ENCODE measurements at regions not wholly inside any gene's neighbourhood (a gene's known extent, or its start where the extent isn't known, plus 50 kb on each side); places are given as distances from the start of the nearest gene placed in this dataset.
A peak's percentile ranks its signal among the peaks of the same experiment; 100 is the strongest.

DNA sequence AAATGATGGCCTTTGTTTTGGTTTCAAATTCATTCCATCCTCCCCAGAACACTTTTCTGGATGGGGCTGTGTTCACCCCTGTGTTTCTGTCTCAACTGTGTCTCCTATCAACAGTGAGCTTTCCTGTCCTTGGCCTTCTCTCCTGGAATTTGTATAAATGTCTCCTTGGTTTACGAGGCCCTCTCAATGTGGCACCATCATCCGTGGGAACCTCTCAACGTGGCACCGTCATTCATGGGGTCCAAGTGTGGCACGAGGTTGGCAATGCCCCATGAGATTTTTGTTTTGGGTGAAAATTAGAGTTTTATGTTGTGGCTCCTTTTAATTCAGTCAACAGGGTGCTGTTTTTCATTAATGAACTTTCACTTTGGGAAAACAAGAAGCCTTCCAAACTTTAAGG is 280.7 kb upstream of the SALL3 start:
- DNase-seq: no peak

DNA sequence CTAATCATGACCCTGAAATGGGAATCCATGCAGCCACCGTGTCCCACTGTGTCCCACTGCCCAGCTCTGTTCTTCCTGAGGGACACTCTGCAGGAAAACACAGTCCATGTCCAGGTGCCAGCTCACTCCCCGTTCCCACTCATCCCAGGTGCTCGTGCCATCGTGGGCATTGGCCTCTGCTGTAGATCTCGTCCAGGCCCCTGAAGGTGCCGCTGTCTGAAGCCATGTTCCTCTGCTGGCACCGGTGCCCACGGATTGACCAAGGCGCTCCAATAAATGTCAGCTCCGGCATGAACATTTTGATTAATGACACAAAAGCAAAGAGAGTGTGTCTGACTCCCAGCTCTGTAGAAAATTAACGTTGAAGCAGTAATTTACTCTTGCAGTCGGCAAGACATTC is 280.1 kb upstream of the SALL3 start:
- DNase-seq: no peak

DNA sequence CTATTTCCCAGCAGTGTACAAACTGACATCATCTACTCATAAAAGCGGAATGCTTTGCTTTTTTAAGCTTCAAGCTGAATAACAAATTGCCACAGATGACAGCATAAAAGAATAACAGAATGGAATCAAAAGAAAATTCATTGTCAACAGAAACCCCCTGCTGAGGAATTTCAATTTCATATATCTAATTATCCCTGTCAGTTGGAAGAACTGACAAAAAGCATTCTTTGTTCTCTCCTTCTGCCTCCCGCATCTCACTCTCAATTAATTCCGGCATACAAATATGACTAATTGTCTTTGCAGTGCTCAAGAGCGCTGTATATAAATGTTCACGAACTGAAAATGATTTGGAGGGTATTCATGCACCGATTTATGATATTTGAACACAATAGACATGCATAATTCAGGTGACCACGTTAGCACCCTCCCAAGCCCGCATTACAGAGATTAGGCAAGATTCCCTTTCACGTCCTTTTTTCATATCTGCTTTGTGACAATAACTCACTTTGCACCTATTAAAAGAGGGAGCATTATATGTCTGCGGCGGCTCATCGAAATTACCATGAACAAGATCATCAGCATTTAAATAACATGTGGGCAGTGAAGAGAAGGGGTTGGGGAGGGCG is 277.7 kb upstream of the SALL3 start:
- DNase-seq: no peak

DNA sequence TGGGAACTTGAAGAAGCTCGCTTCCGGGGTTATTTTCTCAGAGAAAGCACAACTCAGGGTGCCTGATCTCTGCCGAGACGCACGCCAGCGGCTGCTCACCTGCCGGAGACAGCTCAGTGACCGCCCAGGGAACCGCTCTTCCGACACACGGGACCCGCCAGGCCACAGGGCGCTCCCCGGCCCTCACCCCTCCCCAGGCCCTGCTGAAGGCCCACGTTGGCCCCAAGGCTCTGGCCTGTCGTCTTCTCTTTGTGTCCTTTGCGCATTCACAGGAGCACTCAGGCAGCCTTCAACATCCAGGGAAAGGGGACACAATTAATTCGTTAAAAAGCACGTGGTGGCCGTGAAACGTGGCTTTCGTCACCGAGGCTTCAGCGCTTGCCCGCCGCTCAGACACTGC is 276.3 kb upstream of the SALL3 start:
- DNase-seq: no peak

DNA sequence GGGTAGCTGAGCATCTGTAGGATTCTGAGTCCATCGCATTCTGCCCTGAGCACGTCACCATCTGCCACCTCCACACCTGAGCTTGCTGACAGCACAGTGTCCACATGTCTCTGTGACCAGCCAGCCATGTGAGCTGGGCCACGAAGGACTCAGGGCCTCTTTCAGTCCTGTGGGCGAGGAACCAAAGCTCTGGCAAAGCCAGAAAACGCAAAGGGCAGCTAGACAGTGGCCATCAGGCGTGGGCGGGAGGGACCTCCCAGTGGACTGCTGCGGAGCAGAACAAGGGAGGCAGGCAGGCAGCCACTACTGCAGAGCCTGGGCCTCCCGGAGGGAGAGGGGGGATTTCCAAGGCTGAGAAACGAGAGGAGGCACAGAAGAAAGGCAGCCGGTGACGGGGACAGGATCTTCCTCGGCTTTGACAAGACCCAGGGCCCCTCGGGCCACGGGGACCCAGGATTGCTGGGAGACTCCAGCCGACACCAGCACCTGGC is 274.6 kb upstream of the SALL3 start:
- DNase-seq: no peak

DNA sequence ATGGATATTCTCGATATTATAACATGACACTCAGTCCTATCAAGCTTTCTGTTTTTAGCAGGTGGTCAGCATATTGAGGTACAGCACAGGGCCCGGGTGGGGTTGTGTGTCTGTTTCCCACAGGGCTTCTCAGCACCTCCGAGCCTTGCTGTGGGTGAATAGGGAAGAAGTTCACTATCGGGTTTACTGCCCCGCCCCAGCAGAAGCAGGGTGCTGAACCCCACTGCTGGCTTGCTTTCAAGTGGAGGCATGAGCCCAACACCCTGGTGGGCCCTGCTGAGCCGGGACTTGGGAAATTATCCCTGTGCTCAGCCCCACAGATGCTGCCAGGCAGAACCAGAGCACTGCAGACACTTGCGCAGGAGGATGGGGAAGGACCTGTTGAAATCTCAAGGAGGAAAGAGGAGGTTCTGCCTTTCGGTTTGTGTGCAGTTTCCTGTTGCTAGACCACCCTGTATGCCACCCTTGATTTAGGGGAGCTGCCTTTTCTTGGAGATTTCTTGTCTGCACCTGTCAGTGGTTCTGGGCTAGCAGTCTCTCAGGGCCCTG is 270.3 kb upstream of the SALL3 start:
- DNase-seq: no peak

DNA sequence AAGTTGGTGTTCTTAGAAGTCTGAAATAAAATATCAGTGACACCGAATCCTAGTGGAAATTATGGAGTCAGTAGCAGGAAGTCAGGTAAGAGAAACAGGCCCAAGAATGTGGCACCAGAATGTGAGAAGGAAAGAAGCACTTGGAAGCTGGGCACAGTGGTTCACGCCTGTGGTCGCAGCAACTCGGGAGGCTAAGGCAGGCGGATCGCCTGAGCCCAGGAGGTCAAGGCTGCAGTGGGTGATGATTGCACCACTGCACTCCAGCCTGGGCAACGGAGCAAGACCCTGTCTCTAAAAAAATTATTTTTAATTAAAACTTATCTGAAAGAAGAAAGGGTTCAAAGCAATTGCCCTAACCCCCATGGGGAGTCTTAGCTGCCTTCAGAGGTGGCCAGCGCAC is 268.3 kb upstream of the SALL3 start:
- no peak for DNase-seq

DNA sequence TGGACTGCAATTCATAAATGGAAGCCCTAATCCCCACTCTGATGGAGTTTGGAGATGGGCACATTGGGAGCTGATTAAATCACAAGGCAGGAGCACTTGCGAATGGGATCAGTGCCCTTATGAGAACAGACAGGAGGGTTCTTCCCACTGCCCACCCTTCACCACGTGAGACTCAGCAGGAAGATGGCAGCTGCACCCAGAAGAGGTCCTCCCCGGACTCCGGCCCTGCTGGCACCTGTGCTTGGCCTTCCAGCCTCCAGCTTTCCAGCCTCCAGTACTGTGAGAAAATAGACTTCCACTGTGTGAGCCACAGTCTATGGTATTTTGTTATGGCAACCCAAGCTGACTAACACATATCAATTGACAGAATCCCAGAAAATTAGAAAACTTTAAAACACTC is 267.6 kb upstream of the SALL3 start:
- DNase-seq: no peak

DNA sequence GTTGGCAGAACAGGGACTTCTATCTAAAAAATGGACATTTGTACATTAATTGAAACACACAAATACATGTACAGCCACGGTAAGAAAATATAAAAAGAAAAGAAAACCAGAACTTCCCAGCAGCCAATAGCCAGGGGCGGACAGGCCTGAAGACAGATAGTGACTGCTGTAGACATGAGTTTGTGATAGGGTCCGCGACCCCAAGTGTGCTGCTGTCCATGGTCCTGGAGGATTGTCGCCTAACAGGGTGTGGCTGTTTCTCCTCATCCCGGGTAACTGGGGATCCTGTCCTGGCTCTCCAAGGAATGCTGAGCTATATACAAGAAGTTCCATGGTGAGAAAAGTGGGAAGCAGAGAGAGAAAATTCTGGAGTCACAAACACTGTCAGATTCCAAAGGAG is 266.5 kb upstream of the SALL3 start:
- DNase-seq: peak; percentile 33

DNA sequence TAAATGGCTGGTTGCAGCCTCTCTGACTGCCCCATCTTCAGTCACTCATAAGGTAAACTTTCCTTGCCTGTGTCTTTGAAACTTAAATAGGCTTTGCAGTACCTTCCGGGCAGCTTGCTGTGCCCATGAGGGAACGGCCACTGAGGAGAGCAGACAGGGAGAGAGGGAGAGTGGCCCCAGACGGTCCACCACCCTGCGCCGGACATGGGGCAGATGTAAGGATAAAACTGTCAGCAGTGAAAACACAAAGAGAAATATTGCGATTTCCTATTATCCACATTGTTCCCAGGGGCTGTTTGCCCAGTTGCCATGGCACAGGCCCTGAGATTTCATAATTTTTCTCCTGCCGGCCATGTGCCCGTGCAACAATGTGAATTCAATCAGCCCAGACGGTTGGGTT is 265.9 kb upstream of the SALL3 start:
- no peak for DNase-seq

DNA sequence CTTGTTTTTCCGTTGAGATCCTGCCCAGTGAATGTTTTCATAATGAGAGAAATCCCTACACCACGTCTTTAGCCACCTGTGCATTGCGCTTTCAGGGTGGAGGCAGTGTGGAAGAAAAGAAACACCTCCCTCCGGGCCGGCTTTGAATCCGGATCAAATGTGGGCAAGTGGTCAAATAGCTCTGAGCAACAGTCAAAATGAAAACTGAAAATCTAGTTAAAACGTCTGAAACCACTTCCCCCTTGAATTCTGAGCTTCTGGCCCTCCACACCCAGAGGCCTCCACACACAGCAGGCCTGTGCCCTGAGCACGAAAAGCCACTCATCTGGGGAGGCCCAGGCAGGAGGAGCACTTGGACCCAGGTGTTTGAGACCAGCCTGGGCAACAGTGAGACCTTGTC is 263.6 kb upstream of the SALL3 start:
- peak; percentile 11 for DNase-seq

DNA sequence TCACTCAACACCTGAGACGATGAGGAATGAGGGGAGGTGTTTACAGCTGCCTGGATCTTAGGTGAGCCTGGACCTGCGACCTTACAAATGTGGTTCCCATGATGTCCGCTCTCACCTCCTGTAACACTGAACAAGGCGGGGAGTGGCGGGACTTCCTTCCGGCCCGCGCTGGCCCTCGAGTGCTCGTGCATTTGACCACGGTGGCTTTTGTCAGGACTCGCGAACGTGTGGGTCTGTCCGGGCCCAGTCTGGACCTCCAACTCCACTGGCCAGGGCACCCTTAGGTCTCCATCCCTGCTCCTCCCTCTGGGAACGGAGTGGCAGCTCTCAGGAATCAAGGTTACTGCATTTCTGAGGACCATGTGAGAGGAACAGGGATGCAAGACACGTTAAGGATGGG is 263.0 kb upstream of the SALL3 start:
- no peak for DNase-seq

DNA sequence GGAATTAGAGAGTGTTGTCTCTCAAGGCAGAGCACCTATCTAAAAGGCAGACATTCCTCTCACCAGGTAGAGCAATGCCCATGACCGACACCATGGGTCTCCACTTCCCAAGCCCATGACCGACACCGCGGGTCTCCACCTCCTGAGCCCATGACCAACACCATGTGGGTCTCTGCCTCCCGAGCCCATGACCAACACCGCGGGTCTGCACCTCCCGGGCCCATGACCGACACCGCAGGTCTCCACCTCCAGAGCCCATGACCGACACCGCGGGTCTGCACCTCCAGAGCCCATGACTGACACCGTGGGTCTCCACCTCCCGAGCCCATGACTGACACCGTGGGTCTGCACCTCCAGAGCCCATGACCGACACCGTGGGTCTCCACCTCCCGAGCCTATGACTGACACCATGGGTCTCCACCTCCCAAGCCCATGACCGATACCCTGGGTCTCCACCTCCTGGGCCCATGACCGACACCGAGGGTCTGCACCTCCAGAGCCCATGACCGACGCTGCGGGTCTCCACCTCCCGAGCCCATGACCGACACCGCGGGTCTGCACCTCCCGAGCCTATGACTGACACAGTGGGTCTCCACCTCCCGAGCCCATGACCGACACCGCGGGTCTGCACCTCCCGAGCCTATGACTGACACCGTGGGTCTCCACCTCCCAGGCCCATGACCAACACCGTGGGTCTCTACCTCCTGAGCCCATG is 262.4 kb upstream of the SALL3 start:
- no peak for DNase-seq

DNA sequence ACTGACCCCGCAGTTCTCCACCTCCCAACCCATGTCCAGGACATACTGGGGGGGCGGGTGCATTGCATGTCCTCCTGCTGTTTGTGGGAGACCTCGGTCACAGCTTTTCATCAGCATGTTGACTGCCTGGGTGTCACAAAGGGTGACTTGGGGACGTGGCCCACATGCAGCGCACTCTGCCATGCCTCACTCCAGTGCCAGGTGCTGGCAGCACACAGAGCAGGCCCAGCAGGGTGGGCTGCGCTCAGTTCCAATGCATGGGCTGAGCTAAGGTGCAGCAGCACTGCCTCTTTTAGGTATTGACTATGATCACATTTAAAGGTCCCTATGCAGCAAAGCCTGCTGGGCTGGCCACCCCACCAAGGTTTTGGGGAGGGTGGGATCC is 261.9 kb upstream of the SALL3 start:
- no peak for DNase-seq

DNA sequence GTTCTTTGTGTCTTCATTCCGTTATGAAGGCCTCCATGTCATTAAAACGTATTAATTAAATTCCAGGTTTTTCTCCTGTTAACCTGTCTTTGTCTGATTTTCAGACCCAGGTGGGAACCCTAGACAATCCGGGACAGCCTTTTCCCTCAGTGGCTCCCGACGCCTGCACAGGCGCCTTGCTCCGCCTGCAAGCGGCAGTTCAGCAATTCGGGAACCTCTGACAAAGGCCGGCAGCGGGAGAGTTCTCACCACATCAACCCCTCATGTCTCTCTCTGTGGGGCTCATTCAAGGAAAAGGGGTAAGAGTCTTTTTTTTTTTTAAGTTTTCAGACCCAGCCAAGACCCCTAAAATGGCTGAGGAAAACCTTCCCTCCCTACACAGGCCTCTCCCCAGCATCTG is 259.8 kb upstream of the SALL3 start:
- no peak for DNase-seq

DNA sequence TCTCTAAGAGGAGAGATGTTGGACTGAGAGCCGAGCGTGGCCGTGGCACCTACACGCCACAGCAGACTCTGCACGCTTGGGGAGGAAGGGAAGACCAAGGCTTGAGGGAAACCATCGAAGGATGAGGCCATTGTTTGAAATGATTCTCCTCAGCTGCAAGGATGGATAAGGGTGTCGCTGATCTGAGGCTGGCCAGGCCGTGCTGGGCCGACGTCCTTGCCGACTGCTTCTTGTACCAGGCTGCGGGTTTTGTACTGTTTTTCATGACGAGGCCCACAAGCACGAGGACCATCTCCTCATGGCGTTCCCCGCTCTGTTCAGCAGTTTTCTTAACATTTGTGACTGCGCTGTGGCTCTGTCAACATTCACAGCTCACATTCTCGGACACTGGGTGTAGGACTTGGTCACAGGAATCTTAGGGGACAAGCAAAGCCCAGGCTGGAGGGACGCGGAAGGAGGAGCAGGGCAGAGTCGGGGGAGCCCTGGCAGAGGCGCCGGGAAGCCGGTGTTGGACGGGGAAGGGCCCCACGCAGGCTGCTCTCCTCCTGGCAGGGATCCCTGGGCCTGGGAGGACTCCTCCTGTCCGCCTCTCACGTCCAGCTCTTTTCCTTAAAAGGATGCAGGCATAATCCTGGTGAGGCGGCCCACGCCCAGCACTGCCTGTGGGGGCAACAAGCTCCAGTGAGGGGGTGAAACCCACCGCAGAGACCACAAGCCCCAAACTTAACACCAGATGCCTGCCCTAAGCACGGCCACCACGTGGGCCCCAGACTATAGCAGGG is 259.0 kb upstream of the SALL3 start:
- DNase-seq: no peak

DNA sequence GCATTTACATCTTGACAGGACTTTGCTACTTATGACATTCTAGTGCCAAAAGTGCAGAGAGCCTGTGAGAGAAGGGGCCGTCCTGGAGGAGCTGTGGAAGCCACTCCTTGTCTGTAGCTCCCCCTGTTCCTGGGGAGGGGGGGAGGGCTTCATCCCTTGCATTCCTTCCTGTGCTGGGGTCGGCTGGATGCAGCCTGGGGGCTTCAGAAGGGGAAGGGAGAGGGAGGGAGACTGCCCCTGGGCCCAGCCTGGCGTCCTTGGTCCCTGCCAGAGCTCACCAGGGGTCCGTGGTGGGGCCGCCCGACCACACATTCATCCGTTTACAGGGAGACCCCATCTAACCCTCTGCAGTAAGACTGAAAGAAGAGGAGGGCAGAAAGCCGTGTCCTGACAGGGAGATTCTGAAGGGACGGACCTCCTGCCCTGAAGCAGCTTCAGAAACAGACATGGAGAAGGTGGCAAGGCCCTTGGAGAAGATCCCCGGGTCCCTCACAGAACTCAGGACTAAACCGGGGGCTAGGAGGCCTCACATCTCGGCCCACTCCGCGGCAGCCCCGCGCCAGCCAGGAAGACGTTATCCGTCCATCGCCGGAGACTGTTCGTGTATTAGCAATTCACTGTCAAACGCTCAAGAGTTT is 258.3 kb upstream of the SALL3 start:
- DNase-seq: no peak

DNA sequence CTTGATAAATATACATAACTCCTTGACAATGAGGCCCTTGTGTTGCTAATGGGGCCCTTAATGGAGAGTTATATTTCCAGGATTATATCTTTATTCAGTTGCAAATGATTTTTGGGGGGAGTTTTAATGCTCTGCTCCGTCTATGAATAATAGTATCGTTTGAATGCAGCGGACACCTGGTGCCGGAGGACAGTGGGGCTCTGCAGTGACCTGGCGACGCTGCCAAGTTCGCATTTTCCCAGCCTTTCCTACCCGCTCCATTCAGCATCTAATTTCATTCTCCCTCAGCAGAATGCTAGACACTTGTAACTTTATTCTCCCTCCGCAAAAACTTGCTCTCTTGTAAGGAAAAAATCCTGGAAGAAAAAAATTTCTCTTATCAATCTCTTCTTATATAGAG is 257.6 kb upstream of the SALL3 start:
- DNase-seq: no peak

DNA sequence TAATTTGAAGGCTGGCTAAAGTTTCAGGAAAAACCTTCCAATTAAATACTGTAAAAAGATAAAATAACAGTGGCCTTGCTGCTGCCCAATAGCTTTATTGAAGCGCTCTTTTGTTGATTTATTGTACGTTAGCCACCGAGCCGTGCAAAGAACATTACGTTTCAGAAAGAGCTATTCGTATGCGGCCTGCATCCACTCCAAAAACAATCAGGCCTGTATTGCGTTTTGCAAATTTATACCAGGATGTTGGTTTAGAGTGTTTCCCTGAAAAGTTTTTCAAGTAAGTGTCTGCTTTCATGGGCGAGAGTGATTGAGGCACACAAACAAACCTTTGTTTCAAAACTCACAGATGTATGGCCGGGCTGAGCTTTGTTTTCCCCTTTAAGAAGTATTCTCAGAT is 257.2 kb upstream of the SALL3 start:
- DNase-seq: no peak

DNA sequence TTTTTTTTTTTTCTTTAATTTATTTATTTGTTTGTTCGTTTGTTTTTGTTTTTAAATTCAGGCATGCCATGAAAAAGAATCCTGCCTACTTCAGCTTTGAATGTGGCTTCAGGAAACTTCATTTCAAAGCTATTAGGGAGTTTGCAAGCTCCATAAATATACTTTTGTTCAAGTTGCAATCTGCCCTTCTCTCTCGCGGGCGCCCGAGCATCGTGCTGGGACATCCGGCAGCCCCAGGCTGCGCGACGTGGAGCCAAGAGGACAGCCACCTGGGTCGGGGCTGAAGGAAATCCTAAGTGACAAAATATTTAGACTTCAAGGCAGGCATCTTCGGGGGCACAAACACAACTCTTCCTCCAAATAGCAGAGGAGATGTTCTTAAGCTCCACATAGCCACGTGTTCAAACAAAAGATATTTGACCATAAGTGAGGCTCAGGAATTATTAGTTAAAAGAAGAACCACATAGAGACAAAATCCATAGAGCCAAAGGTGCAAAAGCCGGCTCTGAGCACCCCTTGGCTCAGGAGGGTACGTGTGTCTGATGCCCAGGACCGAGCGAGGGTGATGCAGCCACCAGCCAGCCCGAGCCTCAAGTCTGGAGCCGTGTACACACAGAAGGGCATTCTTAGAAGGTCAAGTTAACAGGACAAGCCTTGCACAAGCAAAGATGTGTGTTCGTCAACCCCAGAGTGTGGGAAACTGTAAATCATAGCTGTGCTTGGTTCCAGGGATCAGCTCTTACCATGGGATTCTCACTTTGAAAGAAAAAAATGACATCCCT is 256.5 kb upstream of the SALL3 start:
- DNase-seq: no peak

DNA sequence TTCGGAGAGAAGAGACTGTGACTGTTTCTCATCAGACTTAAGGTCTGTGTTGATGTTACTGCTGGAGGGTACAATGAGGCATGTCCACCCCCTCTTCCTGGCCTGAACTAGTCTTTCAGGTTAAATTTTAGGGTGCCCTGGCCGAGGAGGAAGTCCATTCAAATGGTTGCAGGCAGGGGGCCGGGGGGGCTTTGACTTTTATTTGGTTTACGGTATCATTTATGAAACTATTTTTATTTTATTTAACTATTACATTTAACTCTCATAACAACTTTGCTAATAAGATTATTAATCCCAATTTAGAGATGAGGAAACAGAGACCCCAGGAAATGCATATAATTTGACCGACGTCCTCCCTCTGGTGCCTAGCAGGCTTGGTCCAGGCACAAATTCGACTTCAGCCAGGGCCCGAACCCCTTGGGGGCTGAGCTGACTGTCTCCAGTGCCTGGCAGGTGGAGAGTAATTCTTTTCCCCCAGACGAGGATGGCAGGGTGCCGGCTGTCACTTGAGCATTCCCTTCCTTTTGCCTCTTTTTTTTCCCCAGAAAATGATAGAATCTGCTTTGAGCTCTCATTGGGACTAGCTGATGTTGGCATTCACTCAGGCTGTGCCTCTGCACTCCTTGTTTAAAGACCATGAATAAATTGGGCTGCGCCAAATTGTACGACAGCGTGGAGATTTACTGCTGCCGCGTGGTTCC is 255.3 kb upstream of the SALL3 start:
- no peak for DNase-seq

DNA sequence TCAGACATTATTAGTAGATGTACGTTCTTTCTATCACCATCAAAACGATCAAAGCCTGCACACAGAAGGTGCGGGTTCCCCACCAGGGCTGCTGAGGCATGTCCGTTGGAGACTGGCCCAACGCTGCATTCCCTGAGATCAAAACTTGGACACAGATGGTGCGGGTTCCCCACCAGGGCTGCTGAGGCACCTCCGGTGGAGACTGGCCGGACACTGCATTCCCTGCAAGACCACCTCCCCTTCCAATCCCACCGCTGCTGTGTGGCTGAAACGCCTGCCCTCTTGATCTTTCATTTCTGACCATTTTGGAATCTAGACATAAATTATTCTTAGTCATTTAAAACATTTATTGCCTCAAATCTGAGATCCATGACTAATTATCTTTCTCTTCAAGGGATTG is 254.2 kb upstream of the SALL3 start:
- DNase-seq: no peak
